GM12878 (cell line): ENCODE measurements at regions not wholly inside any gene's neighbourhood (a gene's known extent, or its start where the extent isn't known, plus 50 kb on each side); places are given as distances from the start of the nearest gene placed in this dataset.

Experiments used
- CREB1 ChIP-seq: IDR thresholded peaks from 2 replicates; pipeline ENCODE4 v1.6.1; 2012; ENCODE audit warnings: low read depth, mild to moderate bottlenecking, inconsistent platforms
- STAT1 ChIP-seq: fragments of 450-650 bp; conservative IDR thresholded peaks from 2 replicates; pipeline ENCODE4 v1.6.1; 2014; ENCODE audit warnings: antibody characterized with exemption, mild to moderate bottlenecking

DNA sequence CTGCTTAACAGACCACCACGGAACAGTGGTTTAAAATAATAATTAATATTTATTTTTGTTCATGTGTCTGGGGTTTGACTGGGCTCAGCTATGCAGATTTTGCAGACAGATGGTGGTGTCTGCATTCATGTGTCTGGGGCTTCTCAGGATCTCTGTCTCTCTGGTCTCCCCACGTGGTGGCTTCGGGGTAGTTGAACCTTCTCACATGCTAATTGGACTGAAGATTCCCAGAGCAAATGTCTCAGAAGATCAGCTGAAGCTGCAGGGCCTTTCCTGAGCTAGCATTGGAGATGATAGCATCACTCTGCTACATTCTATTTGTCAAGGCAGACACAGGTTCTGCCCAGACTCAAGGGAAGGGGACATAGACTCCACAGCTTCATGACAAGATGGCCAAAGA is 109.1 kb upstream of the DNAH14 start:
- TF ChIP-seq STAT1 = no peak
- TF ChIP-seq CREB1 = no peak
